M059J (cell line): ENCODE measurements at regions not wholly inside any gene's neighbourhood (a gene's known extent, or its start where the extent isn't known, plus 50 kb on each side); places are given as distances from the start of the nearest gene placed in this dataset.

Experiments used
- DNase-seq: peaks from one replicate; pipeline ENCODE4 v3.0.0-alpha.2; 2012; ENCODE audit warnings: low read depth

- no peak for DNase-seq
These were observed 74.2 kb upstream of the ZPBP start for GRCh38 chr7:50166997-50167965.

GRCh38 chr7:50164559-50165170 lies 71.6 kb upstream of the ZPBP start:
- no peak for DNase-seq

GRCh38 chr7:50160206-50160605 lies 67.2 kb upstream of the ZPBP start:
- no peak for DNase-seq

- DNase-seq = no peak
These were observed 66.1 kb upstream of the ZPBP start for GRCh38 chr7:50159154-50159553.

- no peak for DNase-seq
These were observed 63.7 kb upstream of the ZPBP start for GRCh38 chr7:50156706-50157105.

- no peak for DNase-seq
These were observed 63.1 kb upstream of the ZPBP start for GRCh38 chr7:50156163-50156562.

- no peak for DNase-seq
These were observed 62.7 kb upstream of the ZPBP start for GRCh38 chr7:50155755-50156154.

GRCh38 chr7:50153995-50154394 lies 60.9 kb upstream of the ZPBP start:
- no peak for DNase-seq

- no peak for DNase-seq
These were observed 60.1 kb upstream of the ZPBP start for GRCh38 chr7:50153148-50153547.

GRCh38 chr7:50152486-50152885 lies 59.4 kb upstream of the ZPBP start:
- DNase-seq = no peak

- no peak for DNase-seq
These were observed 58.6 kb upstream of the ZPBP start for GRCh38 chr7:50151661-50152060.

- no peak for DNase-seq
These were observed 58.0 kb upstream of the ZPBP start for GRCh38 chr7:50151001-50151400.

GRCh38 chr7:50149369-50149768 lies 56.3 kb upstream of the ZPBP start:
- DNase-seq = no peak

- no peak for DNase-seq
These were observed 55.1 kb upstream of the ZPBP start for GRCh38 chr7:50147951-50148808.

- DNase-seq = no peak
These were observed 53.6 kb upstream of the ZPBP start for GRCh38 chr7:50146692-50147091.

GRCh38 chr7:50145801-50146338 lies 52.8 kb upstream of the ZPBP start:
- no peak for DNase-seq

GRCh38 chr7:50145226-50145625 lies 52.2 kb upstream of the ZPBP start:
- no peak for DNase-seq
